CD4-positive, alpha-beta T cell treated with Interleukin-6 for 4 hours (primary cell): ENCODE measurements at regions not wholly inside any gene's neighbourhood (a gene's known extent, or its start where the extent isn't known, plus 50 kb on each side); places are given as distances from the start of the nearest gene placed in this dataset.
"Not testable (repeated sequence)": the region's sequence is repeated elsewhere in the genome, so short reads cannot be mapped to it uniquely, and the experiment has no call there.

ENCODE experiments used
- DNase-seq: peaks from one replicate; pipeline ENCODE4 v3.0.0-alpha.2; 2020; ENCODE audit warnings: mixed read lengths

- no peak for DNase-seq
These were observed 113.9 kb upstream of the NAA20 start for GRCh38 chr20:19903168-19903811.

- DNase-seq = no peak
These were observed 109.7 kb upstream of the NAA20 start for GRCh38 chr20:19907326-19908056.

- DNase-seq = no peak
These were observed 108.6 kb upstream of the NAA20 start for GRCh38 chr20:19908576-19908975.

GRCh38 chr20:19909725-19910124, 107.4 kb upstream of the NAA20 start:
- no peak for DNase-seq

GRCh38 chr20:19911810-19912382, 105.3 kb upstream of the NAA20 start:
- no peak for DNase-seq

- no peak for DNase-seq
These were observed 103.8 kb upstream of the NAA20 start for GRCh38 chr20:19913349-19913748.

GRCh38 chr20:19913927-19914614, 103.1 kb upstream of the NAA20 start:
- no peak for DNase-seq

GRCh38 chr20:19915111-19915798, 101.9 kb upstream of the NAA20 start:
- no peak for DNase-seq

- DNase-seq = no peak
These were observed 100.4 kb upstream of the NAA20 start for GRCh38 chr20:19916531-19917485.

GRCh38 chr20:19918965-19919329, 98.2 kb upstream of the NAA20 start:
- DNase-seq = no peak

- DNase-seq = no peak
These were observed 96.6 kb upstream of the NAA20 start for GRCh38 chr20:19920381-19921138.

- DNase-seq = no peak
These were observed 95.8 kb upstream of the NAA20 start for GRCh38 chr20:19921284-19921793.

- not testable (repeated sequence) for DNase-seq
These were observed 95.3 kb upstream of the NAA20 start for GRCh38 chr20:19921829-19922228.

GRCh38 chr20:19922716-19923115, 94.4 kb upstream of the NAA20 start:
- no peak for DNase-seq

- DNase-seq = no peak
These were observed 93.4 kb upstream of the NAA20 start for GRCh38 chr20:19923762-19924161.

- DNase-seq = no peak
These were observed 92.9 kb upstream of the NAA20 start for GRCh38 chr20:19924255-19924654.

GRCh38 chr20:19926591-19926990, 90.6 kb upstream of the NAA20 start:
- DNase-seq = no peak

GRCh38 chr20:19928328-19929011, 88.7 kb upstream of the NAA20 start:
- no peak for DNase-seq

- DNase-seq = no peak
These were observed 88.2 kb upstream of the NAA20 start for GRCh38 chr20:19929012-19929360.

- DNase-seq = no peak
These were observed 87.5 kb upstream of the NAA20 start for GRCh38 chr20:19929481-19930145.
